NCI-H2107 (cell line): ENCODE measurements at regions not wholly inside any gene's neighbourhood (a gene's known extent, or its start where the extent isn't known, plus 50 kb on each side); places are given as distances from the start of the nearest gene placed in this dataset.

Experiments
- DNase-seq: peaks from one replicate; lab custom pipeline; 2025; lab: John Stamatoyannopoulos, UW

- no peak for DNase-seq
Measured at GRCh38 chr2:37782155-37782673, 110.8 kb upstream of the CDC42EP3 start.

GRCh38 chr2:37782721-37783371, 111.4 kb upstream of the CDC42EP3 start:
- DNase-seq = no peak

DNA sequence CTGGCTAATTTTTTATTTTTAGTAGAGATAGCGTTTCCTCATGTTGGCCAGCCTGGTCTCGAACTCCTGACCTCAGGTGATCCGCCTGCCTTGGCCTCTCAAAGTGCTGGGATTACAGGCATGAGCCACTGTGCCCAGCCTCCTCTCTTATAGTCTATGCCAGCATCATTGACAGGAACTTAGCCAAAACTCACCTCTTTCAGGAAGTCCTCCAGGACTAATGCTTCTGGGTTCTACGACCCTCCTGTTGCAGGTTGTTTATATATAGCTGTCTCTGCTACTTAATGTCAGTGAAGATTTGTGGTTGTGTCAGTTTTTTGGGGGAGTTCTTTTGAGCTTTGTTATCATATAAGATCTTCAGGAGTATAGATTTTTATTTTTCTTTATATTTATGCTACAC, 112.1 kb upstream of the CDC42EP3 start:
- no peak for DNase-seq

GRCh38 chr2:37784071-37784758, 112.8 kb upstream of the CDC42EP3 start:
- DNase-seq = no peak

GRCh38 chr2:37784759-37785149, 113.3 kb upstream of the CDC42EP3 start:
- DNase-seq = no peak

GRCh38 chr2:37786191-37786698, 114.8 kb upstream of the CDC42EP3 start:
- DNase-seq = no peak

- DNase-seq = no peak
Measured at GRCh38 chr2:37786854-37787253, 115.4 kb upstream of the CDC42EP3 start.

DNA sequence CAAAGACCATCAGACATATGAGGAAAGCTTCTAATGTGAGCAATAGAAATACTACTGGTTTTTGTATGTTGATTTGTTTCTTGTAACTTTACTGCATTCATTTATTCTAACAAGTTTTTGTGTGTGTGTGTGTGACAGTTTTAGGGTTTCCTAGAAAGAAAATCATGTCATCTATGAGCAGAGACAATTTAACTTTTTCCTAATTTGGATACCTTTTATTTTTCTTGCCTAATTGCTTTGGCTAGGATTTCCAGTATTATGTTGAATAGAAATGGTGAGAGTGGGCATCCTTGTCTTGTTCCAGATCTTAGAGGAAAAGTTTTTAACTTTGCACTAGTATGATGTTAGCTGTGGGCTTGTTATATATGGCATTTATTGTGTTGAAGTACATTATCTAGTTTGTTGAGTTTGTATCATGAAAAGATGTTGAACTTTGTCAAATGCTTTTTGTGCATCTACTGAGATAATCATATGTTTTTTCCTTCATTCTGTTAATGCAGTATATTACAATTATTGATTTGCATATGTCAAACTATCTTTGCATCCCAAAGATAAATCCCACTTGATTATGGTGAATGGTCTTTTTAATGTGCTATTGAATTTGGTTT, 117.3 kb upstream of the CDC42EP3 start:
- DNase-seq = no peak

DNA sequence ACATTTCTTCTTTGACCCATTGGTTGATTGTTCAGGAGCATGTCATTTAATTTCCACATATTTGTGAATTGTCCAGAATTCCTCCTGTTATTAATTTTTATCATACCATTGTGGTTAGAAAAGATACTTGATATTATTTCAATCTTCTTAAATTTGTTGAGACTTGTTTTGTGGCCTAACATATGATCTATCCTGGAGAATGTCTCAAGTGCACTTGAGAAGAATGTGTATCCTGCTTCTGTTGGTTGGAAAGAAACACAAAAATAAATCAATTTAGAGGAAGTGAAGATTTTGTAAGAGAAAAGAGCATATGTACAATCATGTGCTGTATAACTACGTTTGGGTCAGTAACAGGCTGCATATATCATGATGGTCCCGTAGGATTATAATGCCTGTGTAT, 118.6 kb upstream of the CDC42EP3 start:
- DNase-seq = no peak

DNA sequence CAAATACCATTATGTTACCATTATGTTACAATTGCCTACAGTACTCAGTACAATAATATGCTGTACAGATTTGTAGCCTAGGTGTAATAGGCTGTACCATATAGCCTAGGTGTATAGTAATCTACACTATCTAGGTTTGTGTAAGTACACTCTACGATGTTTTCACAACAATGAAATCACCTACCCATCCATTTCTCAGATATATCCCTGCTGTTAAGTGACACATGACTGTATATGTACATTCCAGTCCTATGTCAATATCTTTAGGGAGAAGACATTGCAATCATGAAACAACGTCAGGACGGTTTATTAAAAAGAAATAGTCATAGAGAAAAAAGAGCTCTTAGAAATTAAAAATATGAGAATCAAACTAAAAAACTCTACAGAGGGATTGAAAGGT, 119.0 kb upstream of the CDC42EP3 start:
- DNase-seq = no peak

DNA sequence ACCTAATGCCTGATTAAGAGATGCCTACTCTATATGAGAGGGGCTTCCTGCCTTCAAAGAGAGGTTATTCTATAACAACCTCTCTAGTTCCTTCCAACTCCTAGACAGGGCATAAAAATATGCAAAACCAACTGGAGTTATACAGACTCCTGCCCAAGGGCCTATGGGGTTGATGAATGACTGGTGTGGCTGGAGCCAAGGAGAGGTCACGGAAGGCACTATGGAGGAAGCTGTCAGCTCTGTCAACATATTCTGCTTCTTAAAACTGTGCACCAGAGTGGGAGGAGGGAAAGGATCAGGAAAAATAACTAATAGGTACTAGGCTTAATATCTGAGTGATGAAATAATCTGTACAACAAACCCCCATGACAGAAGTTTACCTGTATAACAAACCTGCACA, 120.9 kb upstream of the CDC42EP3 start:
- DNase-seq = no peak

DNA sequence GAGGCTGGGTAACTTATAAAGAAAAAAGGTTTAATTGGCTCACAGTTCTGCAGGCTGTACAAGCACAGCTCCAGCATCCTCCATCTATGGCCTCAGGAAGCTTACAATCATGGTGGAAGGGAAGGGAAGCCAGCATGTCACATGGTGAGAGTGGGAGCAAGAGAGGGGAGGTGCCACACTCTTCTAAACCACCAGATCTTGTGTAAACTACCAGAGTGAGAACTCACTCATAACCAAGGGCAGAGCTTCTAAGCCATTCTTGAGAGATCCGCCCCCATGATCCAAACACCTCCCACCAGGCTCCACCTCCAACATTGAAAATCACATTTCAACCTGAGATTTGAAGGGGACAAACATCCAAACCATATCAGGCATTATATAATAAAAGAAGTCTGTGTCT, 121.6 kb upstream of the CDC42EP3 start:
- DNase-seq = no peak

GRCh38 chr2:37794717-37795116, 123.3 kb upstream of the CDC42EP3 start:
- no peak for DNase-seq

DNA sequence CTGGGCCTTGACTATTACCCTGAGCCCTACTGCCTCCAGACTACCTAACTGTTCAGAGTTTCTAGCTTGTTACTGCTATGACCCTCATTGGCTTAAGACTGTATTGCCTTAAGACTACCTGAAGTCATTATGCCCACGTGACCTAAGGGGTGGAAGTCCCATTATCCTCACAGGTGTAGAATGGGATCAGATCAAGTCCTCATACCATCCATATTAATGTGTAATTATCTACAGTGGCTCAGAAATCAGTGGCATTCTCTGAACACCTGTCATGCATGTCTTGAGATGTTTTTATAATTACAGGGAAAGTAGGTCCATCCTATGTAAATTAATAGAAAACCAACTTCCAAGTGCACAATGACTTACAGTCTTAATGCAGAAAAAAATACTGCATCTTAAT, 124.0 kb upstream of the CDC42EP3 start:
- no peak for DNase-seq

DNA sequence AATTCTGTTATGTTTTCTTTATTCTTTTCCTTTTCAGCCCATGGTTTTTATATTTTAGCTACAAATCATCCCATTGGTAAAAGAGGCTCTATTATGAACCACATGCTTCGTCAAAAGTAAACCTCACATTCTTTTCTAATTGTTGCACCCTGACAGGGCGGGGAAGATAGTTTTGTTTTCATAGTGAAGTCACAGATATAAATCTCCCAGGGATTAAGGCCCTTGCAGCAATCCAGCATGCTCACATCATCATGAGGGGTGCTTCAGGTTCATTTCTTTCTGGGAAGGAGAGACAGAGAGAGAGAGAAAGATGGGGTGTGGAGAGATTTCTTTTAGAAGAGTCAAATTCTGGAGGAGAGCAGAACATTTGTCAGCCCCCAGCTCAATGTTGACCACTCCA, 124.5 kb upstream of the CDC42EP3 start:
- no peak for DNase-seq

- DNase-seq = no peak
Measured at GRCh38 chr2:37796481-37796880, 125.0 kb upstream of the CDC42EP3 start.

DNA sequence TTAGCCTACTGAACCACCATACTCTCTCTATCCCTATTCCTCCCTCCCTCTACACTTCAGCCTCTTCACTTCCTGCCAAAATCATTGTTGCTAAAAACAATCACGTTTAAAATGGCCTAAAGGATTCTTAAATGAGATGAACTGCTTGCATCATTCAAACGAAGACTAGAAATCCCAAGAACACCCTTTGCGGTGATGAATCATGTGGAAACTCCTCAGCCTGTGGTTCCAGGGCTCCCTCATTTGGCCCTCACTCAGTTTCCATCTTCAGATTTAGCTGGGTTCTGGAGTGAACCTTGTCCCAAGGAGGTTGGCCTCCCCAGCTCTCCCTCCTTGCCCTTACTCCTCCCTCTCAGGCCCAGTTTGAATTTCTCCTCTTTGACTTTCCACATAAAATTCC, 125.6 kb upstream of the CDC42EP3 start:
- DNase-seq = no peak

GRCh38 chr2:37798315-37799005, 126.6 kb upstream of the RMDN2 start:
- DNase-seq = no peak

- DNase-seq = no peak
Measured at GRCh38 chr2:37800176-37800858, 124.8 kb upstream of the RMDN2 start.

DNA sequence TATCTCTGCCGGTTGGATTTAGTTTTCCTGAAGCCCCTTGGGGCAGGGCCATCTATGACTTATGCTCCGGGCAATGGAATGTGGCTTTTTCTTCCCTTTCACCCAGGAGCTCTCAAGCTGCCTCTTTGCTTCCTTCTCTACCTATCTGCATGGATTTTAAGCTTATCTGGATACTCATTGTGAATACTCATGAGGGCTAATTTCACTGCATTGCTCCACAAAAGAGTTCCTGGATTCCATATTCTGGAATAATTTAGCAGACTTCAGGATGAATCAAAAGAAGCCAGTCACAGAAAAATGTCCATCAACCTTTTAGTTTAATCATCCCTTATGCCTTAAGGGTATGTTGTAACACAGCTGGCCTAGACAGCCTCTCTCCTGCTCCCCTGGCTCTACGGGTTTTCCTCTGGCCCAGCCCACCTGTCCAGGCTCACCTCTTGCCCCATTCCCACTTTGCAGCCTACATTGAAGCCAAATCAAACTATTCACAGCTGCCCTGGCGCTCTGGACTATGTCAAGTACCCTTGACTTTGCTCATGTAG, 122.8 kb upstream of the RMDN2 start:
- no peak for DNase-seq

DNA sequence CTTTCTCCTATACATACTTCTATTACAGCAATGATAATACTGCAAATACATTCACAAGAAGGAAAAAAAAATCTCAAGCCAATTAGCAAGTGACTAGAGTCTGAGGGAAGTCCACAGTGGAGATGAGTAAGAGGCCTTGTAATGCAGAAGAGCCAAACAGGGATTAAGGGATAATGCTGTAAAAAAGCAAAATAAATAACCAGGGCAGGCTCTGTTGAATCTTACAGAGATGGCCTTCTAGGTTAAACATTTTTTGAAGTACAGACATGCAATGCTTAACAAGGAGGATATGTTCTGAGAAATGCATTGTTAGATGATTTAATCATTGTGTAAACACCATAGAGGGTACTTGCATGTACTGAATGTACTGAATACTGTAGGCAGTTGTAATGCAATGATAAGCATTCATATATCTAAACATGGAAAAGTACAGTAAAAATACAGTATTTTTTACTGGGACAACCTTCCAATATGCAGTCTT, 122.1 kb upstream of the RMDN2 start:
- no peak for DNase-seq
